H1 (cell line): ENCODE measurements at regions not wholly inside any gene's neighbourhood (a gene's known extent, or its start where the extent isn't known, plus 50 kb on each side); places are given as distances from the start of the nearest gene placed in this dataset.

Experiments
- CHD7 ChIP-seq: fragments of 300-600 bp; sonication (generic); IDR thresholded peaks from 2 replicates; pipeline ENCODE4 v1.7.1; 2012; ENCODE audit warnings: low read length, moderate library complexity, mild to moderate bottlenecking, inconsistent platforms; ENCODE audit not compliant: insufficient replicate concordance
- GTF2F1 ChIP-seq: IDR thresholded peaks from 2 replicates; pipeline ENCODE4 v1.6.1; 2012; ENCODE audit warnings: low read depth, low read length, improper control_type of control experiment, borderline replicate concordance
- SIX5 ChIP-seq: IDR thresholded peaks from 2 replicates; pipeline ENCODE4 v1.6.1; 2011; ENCODE audit warnings: mild to moderate bottlenecking, low read depth, low read length

GRCh38 chr1:221511797-221512196 lies 230.1 kb downstream of the DUSP10 start (continued):
- TF ChIP-seq CHD7 (no peak), GTF2F1 (no peak), SIX5 (no peak)
